ENCODE measurements at regions not wholly inside any gene's neighbourhood (a gene's known extent, or its start where the extent isn't known, plus 50 kb on each side); places are given as distances from the start of the nearest gene placed in this dataset.

DNA sequence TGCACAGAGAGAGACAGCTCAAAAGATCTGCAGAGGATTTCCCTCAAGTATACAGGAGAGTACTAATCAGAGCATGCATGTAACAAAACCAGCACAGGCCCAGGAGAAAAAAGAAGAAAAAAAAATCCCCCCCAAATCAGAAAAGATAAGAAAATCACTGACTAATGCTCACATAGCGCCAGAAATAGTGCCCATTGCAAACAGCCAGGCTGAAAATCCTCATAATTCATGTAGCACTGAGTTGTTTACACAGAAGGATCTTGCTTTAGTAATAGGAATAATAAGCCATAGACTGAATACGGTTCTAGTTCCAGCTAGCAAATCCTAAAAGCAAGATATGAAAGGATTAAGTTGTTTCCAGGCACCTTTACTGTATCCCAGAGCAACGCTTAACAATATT lies 51.8 kb upstream of the MAGEC2 start:
- TF ChIP-seq CTCF (IDR thresholded peaks at IDR 0.05; ENCODE audit: insufficient read depth, low read depth, low read length): no peak
- no peak for TF ChIP-seq EZH2 (IDR thresholded peaks at IDR 0.05; ENCODE audit: insufficient read depth, low read length)

All from astrocyte (in vitro differentiated cells and primary cell).